ENCODE measurements at regions not wholly inside any gene's neighbourhood (a gene's known extent, or its start where the extent isn't known, plus 50 kb on each side); places are given as distances from the start of the nearest gene placed in this dataset.

GRCh38 chr7:96861-97260, 95.5 kb upstream of the FAM20C start:
- TF ChIP-seq CTCF (conservative IDR thresholded peaks at IDR 0.05 in 1 of 2, IDR thresholded peaks at IDR 0.05 in 1 of 2; ENCODE audit: extremely low read depth in 1 of 2, insufficient read depth in 1 of 2, low read depth in 1 of 2, low read length in 2 of 2): no peak
- no peak for TF ChIP-seq EZH2 (IDR thresholded peaks at IDR 0.05; ENCODE audit: borderline replicate concordance, low read length)

All from mammary epithelial cell (primary cell).